Fibroblast of peridontal ligament (primary cell): ENCODE measurements at regions not wholly inside any gene's neighbourhood (a gene's known extent, or its start where the extent isn't known, plus 50 kb on each side); places are given as distances from the start of the nearest gene placed in this dataset.

Experiments used
- DNase-seq: peaks from one replicate; pipeline ENCODE4 v3.0.0-alpha.2; 2010; ENCODE audit errors: extremely low read depth

GRCh38 chr3:67706934-67707333 lies 52.5 kb upstream of the SUCLG2 start:
- peak; percentile 8 for DNase-seq

GRCh38 chr3:67704322-67704721 lies 49.9 kb upstream of the SUCLG2 start:
- DNase-seq, result no peak
